Colonic mucosa (tissue), 4 donors: ENCODE measurements at regions not wholly inside any gene's neighbourhood (a gene's known extent, or its start where the extent isn't known, plus 50 kb on each side); places are given as distances from the start of the nearest gene placed in this dataset.

ENCODE experiments used
- DNase-seq: peaks from one replicate; pipeline ENCODE4 v3.0.0-alpha.2; 2020
- H3K27ac ChIP-seq: fragments of 200-600 bp; one replicate; pipeline ENCODE4 v1.8.0; 2021
- H3K27me3 ChIP-seq: fragments of 200-600 bp; one replicate; pipeline ENCODE4 v1.8.0; 2021
- H3K36me3 ChIP-seq: fragments of 200-600 bp; one replicate; pipeline ENCODE4 v1.8.0; 2021
- H3K4me1 ChIP-seq: fragments of 200-600 bp; one replicate; pipeline ENCODE4 v1.8.0; 2021; ENCODE audit warnings: mild to moderate bottlenecking
- H3K4me3 ChIP-seq: fragments of 200-600 bp; one replicate; pipeline ENCODE4 v1.8.0; 2021
- H3K9ac ChIP-seq, 2 donors: one replicate each; pipeline ENCODE4 v1.7.0; 2013; ENCODE audit warnings: control low read depth in 2 of 2, low read depth in 2 of 2, low read length in 2 of 2
- H3K9me3 ChIP-seq: fragments of 200-600 bp; one replicate; pipeline ENCODE4 v1.8.0; 2021
- intact Hi-C: fragments of 100-400 bp; cut with DNase I; formaldehyde crosslinking; loops from one replicate; pipeline ENCODE4 v1.14.1; 2022
- TF ChIP-seq, protein P1 (sequence below): fragments of 200-600 bp; IDR thresholded peaks from one replicate; pipeline ENCODE4 v1.8.0; 2022; ENCODE audit warnings: antibody characterized with exemption, mild to moderate bottlenecking
- donor health status: healthy.
- donor health status: DM: no; HTN: no; CAD: no.
- donor health status: DM: no; HTN: no; CAD: no.

DNA sequence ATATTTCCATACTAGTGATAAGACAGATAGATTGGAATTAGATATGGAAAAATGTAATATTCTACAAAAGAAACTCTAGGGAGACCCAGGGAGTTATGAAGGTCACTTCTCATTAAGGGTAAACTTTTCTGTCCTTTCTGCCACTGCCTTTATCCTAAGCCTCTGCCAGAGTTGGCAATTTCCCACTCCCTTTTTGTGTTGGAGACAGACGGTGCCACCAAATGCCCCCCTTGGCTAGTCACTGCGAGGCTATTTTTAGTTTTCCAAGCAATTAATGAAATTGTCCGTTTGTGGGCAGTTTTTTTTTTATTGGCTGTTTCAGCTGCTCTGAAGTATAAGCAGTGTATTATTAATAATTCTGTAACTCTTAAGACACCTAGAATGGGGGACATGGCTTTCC lies 67.6 kb upstream of the TENM4 start:
- intact Hi-C loops, result no loop called here
- no peak overlapping the region for H3K9ac ChIP-seq
- no peak overlapping the region for H3K4me3 ChIP-seq
- no peak overlapping the region for H3K27ac ChIP-seq
- no peak for DNase-seq
- H3K36me3 ChIP-seq, result no peaks in the 10 kb centered on the region
- no peaks in the 10 kb centered on the region for H3K4me1 ChIP-seq
- H3K9me3 ChIP-seq, result no peaks in the 10 kb centered on the region
- TF ChIP-seq, protein P1, sequence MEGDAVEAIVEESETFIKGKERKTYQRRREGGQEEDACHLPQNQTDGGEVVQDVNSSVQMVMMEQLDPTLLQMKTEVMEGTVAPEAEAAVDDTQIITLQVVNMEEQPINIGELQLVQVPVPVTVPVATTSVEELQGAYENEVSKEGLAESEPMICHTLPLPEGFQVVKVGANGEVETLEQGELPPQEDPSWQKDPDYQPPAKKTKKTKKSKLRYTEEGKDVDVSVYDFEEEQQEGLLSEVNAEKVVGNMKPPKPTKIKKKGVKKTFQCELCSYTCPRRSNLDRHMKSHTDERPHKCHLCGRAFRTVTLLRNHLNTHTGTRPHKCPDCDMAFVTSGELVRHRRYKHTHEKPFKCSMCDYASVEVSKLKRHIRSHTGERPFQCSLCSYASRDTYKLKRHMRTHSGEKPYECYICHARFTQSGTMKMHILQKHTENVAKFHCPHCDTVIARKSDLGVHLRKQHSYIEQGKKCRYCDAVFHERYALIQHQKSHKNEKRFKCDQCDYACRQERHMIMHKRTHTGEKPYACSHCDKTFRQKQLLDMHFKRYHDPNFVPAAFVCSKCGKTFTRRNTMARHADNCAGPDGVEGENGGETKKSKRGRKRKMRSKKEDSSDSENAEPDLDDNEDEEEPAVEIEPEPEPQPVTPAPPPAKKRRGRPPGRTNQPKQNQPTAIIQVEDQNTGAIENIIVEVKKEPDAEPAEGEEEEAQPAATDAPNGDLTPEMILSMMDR, result no peak
- no peaks in the 10 kb centered on the region for H3K27me3 ChIP-seq

DNA sequence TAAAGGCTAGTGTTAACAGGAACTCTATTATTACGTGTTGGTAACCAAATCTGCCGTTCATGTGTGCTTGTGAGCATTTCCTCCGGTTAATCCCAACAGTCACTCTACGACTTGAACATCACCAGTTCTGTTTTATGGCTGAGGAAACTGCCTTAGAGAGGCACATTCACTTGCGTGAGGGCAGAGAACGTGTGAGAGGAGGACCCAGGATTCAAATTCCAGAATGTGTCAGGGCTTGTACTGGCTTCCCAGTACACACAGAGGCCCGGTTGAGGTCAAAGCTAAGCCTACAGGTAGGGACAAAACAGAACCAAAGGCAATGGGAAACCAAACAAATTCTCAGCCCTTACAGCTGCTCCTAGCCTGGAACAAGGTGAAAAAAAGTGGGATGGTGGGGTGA lies 66.9 kb upstream of the TENM4 start:
- Histone ChIP-seq H3K9me3 (no peaks in the 10 kb centered on the region), H3K4me3 (no peak overlapping the region), H3K27ac (no peak overlapping the region), H3K9ac (no peak overlapping the region), H3K36me3 (no peaks in the 10 kb centered on the region), H3K4me1 (no peaks in the 10 kb centered on the region), H3K27me3 (no peaks in the 10 kb centered on the region)
- TF ChIP-seq, protein P1, result no peak
- no peak for DNase-seq
- intact Hi-C loops, result no loop called here

DNA sequence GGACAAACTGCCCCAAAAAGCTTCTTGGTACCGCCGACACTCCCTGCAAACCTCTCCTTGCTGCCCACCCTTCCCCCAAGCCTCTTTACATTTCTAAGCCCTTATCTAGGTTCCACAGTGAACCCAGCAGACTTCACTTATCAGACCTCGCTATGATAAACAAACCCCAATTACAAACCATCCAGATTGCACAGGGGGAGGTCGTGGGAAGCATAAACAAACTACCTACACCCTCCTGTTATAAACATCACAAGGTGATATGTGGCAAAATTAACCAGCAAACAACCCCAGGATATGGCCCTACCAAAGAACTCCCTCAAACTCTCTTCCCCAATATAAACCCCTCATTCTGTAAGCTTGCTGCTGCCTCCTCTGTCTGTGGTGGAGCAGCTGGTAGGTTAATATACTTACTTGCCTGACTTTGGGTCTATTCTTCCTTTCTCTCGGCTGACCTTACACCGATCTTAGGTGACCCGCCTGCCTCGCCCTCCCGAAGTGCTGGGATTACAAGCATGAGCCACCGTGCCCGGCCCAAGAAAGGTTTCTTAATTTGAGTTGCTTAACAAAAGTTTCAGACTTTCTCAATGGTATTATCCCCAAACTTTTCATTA lies 66.0 kb upstream of the TENM4 start:
- TF ChIP-seq, protein P1, result no peak
- Histone ChIP-seq H3K27ac (no peak overlapping the region), H3K4me3 (no peak overlapping the region), H3K36me3 (no peaks in the 10 kb centered on the region), H3K4me1 (no peaks in the 10 kb centered on the region), H3K27me3 (no peaks in the 10 kb centered on the region), H3K9me3 (no peaks in the 10 kb centered on the region), H3K9ac (no peak overlapping the region)
- intact Hi-C loops, result no loop called here
- DNase-seq, result no peak

DNA sequence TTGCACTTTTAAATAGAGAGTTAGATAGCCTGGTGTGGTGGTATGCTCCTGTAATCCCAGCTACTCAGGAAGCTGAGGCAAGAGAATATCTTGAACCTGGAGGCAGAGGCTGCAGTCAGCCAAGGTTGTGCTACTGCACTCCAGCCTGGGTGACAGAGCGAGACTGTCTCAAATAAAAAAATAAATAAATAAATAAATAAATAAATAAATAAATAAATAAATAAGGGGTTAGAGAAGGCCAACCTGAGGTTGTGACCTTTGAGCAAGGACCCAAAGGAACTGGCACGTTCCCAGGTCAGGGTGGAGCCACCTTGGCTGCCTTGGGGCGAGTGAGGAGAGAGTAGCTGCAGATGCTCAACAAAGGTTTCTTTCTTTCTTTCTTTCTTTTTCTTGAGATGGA lies 65.3 kb upstream of the TENM4 start:
- Histone ChIP-seq H3K36me3 (no peaks in the 10 kb centered on the region), H3K9ac (no peak overlapping the region), H3K9me3 (no peaks in the 10 kb centered on the region), H3K27me3 (no peaks in the 10 kb centered on the region), H3K4me1 (no peaks in the 10 kb centered on the region), H3K27ac (no peak overlapping the region), H3K4me3 (no peak overlapping the region)
- intact Hi-C loops, result no loop called here
- TF ChIP-seq, protein P1, result no peak
- DNase-seq, result no peak

DNA sequence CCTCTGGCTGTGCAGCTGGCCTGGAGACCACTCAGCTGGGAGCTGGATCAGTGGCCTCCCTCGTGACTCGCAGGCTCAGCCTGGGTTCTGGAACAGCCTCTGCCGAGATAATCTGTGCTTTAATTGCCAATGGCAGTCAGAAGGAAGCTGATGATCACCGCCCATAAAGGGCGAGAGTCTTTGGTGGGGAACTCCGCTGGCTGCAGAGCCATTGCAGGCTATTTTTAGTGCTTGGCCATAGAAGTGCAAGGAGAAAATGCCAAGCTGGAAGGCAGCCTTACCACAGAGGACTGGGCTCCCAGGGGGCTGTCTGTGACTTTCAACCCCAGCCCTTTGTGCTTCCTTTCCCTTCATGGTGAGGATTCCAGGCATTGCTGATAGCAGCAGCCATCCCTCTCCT lies 62.2 kb upstream of the TENM4 start:
- Histone ChIP-seq H3K27ac (no peak overlapping the region), H3K9me3 (no peaks in the 10 kb centered on the region), H3K4me1 (no peaks in the 10 kb centered on the region), H3K9ac (no peak overlapping the region), H3K4me3 (no peak overlapping the region), H3K27me3 (no peaks in the 10 kb centered on the region), H3K36me3 (no peaks in the 10 kb centered on the region)
- TF ChIP-seq, protein P1, result no peak
- intact Hi-C loops, result no loop called here
- no peak for DNase-seq
